Adipocyte (in vitro differentiated cells): ENCODE measurements at regions not wholly inside any gene's neighbourhood (a gene's known extent, or its start where the extent isn't known, plus 50 kb on each side); places are given as distances from the start of the nearest gene placed in this dataset.
A peak's percentile ranks its signal among the peaks of the same experiment; 100 is the strongest.

Experiments used
- DNase-seq: peaks from one replicate; pipeline ENCODE4 v3.0.0-alpha.2; 2015; ENCODE audit warnings: low read depth
- H3K27me3 ChIP-seq: replicated peaks from 2 replicates; pipeline ENCODE4 v1.7.0; 2013; ENCODE audit warnings: mild to moderate bottlenecking, low read length, moderate library complexity; ENCODE audit not compliant: control insufficient read depth, insufficient read depth
- H3K36me3 ChIP-seq: 2 replicates; pipeline ENCODE4 v1.7.0; 2013; ENCODE audit warnings: low read length, mild to moderate bottlenecking, moderate library complexity; ENCODE audit not compliant: control insufficient read depth, insufficient read depth, severe bottlenecking
- H3K4me1 ChIP-seq: 2 replicates; pipeline ENCODE4 v1.7.0; 2013; ENCODE audit warnings: mild to moderate bottlenecking, low read length, moderate library complexity; ENCODE audit not compliant: control insufficient read depth, insufficient read depth
- H3K4me3 ChIP-seq: 2 replicates; pipeline ENCODE4 v1.7.0; 2013; ENCODE audit warnings: mild to moderate bottlenecking, low read length, moderate library complexity
- H3K9ac ChIP-seq: 2 replicates; pipeline ENCODE4 v1.7.0; 2013; ENCODE audit warnings: mild to moderate bottlenecking, low read length, moderate library complexity
- H3K9me3 ChIP-seq: 2 replicates; pipeline ENCODE4 v1.7.0; 2013; ENCODE audit warnings: mild to moderate bottlenecking, low read length, moderate library complexity; ENCODE audit not compliant: control insufficient read depth

GRCh38 chr6:78390066-78390465, 477.3 kb upstream of the IRAK1BP1 start:
- Histone ChIP-seq H3K27me3 (no peaks in the 10 kb centered on the region), H3K36me3 (no peaks in the 10 kb centered on the region), H3K4me3 (no peak overlapping the region), H3K4me1 (no peaks in the 10 kb centered on the region), H3K9ac (no peak overlapping the region), H3K9me3 (peaks cover 16% of the 10 kb centered on the region)
- DNase-seq = no peak

GRCh38 chr6:78397499-78397898, 469.9 kb upstream of the IRAK1BP1 start:
- peaks cover 6% of the 10 kb centered on the region for H3K4me1 ChIP-seq
- no peaks in the 10 kb centered on the region for H3K36me3 ChIP-seq
- H3K27me3 ChIP-seq = no peaks in the 10 kb centered on the region
- H3K4me3 ChIP-seq = no peak overlapping the region
- H3K9me3 ChIP-seq = no peaks in the 10 kb centered on the region
- DNase-seq = peak; percentile 40
- H3K9ac ChIP-seq = no peak overlapping the region

- Histone ChIP-seq H3K36me3 (no peaks in the 10 kb centered on the region), H3K9ac (no peak overlapping the region), H3K27me3 (no peaks in the 10 kb centered on the region), H3K9me3 (no peaks in the 10 kb centered on the region), H3K4me1 (peaks cover 6% of the 10 kb centered on the region), H3K4me3 (no peak overlapping the region)
- no peak for DNase-seq
Measured at GRCh38 chr6:78398292-78398691, 469.1 kb upstream of the IRAK1BP1 start.

GRCh38 chr6:78400076-78400475, 467.3 kb upstream of the IRAK1BP1 start:
- peak; percentile 17 for DNase-seq
- H3K9ac ChIP-seq = no peak overlapping the region
- peaks cover 6% of the 10 kb centered on the region for H3K4me1 ChIP-seq
- H3K9me3 ChIP-seq = no peaks in the 10 kb centered on the region
- no peaks in the 10 kb centered on the region for H3K27me3 ChIP-seq
- no peaks in the 10 kb centered on the region for H3K36me3 ChIP-seq
- H3K4me3 ChIP-seq = no peak overlapping the region

GRCh38 chr6:78427386-78427785, 440.0 kb upstream of the IRAK1BP1 start:
- Histone ChIP-seq H3K4me3 (no peak overlapping the region), H3K36me3 (no peaks in the 10 kb centered on the region), H3K4me1 (no peaks in the 10 kb centered on the region), H3K27me3 (no peaks in the 10 kb centered on the region), H3K9ac (no peak overlapping the region), H3K9me3 (no peaks in the 10 kb centered on the region)
- no peak for DNase-seq

- no peaks in the 10 kb centered on the region for H3K4me1 ChIP-seq
- no peaks in the 10 kb centered on the region for H3K36me3 ChIP-seq
- H3K9me3 ChIP-seq = no peaks in the 10 kb centered on the region
- H3K27me3 ChIP-seq = no peaks in the 10 kb centered on the region
- DNase-seq = no peak
- H3K4me3 ChIP-seq = no peak overlapping the region
- no peak overlapping the region for H3K9ac ChIP-seq
Measured at GRCh38 chr6:78430521-78430920, 436.8 kb upstream of the IRAK1BP1 start.

- no peaks in the 10 kb centered on the region for H3K9me3 ChIP-seq
- H3K4me1 ChIP-seq = no peaks in the 10 kb centered on the region
- DNase-seq = no peak
- no peaks in the 10 kb centered on the region for H3K36me3 ChIP-seq
- H3K9ac ChIP-seq = no peak overlapping the region
- no peak overlapping the region for H3K4me3 ChIP-seq
- H3K27me3 ChIP-seq = no peaks in the 10 kb centered on the region
Measured at GRCh38 chr6:78435671-78436070, 431.7 kb upstream of the IRAK1BP1 start.

- no peaks in the 10 kb centered on the region for H3K4me1 ChIP-seq
- peak; percentile 26 for DNase-seq
- no peaks in the 10 kb centered on the region for H3K9me3 ChIP-seq
- no peaks in the 10 kb centered on the region for H3K27me3 ChIP-seq
- H3K4me3 ChIP-seq = no peak overlapping the region
- H3K9ac ChIP-seq = no peak overlapping the region
- no peaks in the 10 kb centered on the region for H3K36me3 ChIP-seq
Measured at GRCh38 chr6:78436335-78436734, 431.0 kb upstream of the IRAK1BP1 start.

GRCh38 chr6:78438135-78438534, 429.2 kb upstream of the IRAK1BP1 start:
- H3K9ac ChIP-seq = no peak overlapping the region
- no peak overlapping the region for H3K4me3 ChIP-seq
- H3K9me3 ChIP-seq = no peaks in the 10 kb centered on the region
- H3K27me3 ChIP-seq = no peaks in the 10 kb centered on the region
- no peaks in the 10 kb centered on the region for H3K4me1 ChIP-seq
- no peaks in the 10 kb centered on the region for H3K36me3 ChIP-seq
- no peak for DNase-seq

- Histone ChIP-seq H3K4me1 (no peaks in the 10 kb centered on the region), H3K9me3 (peaks cover 3% of the 10 kb centered on the region), H3K27me3 (no peaks in the 10 kb centered on the region), H3K4me3 (no peak overlapping the region), H3K9ac (no peak overlapping the region), H3K36me3 (no peaks in the 10 kb centered on the region)
- DNase-seq = no peak
Measured at GRCh38 chr6:78460711-78461110, 406.6 kb upstream of the IRAK1BP1 start.

- H3K9ac ChIP-seq = no peak overlapping the region
- H3K36me3 ChIP-seq = no peaks in the 10 kb centered on the region
- no peak overlapping the region for H3K4me3 ChIP-seq
- H3K27me3 ChIP-seq = no peaks in the 10 kb centered on the region
- no peak for DNase-seq
- H3K4me1 ChIP-seq = no peaks in the 10 kb centered on the region
- H3K9me3 ChIP-seq = no peaks in the 10 kb centered on the region
Measured at GRCh38 chr6:78462728-78463127, 404.6 kb upstream of the IRAK1BP1 start.

- no peaks in the 10 kb centered on the region for H3K27me3 ChIP-seq
- no peak for DNase-seq
- H3K36me3 ChIP-seq = no peaks in the 10 kb centered on the region
- no peak overlapping the region for H3K4me3 ChIP-seq
- H3K9me3 ChIP-seq = no peaks in the 10 kb centered on the region
- no peaks in the 10 kb centered on the region for H3K4me1 ChIP-seq
- H3K9ac ChIP-seq = no peak overlapping the region
Measured at GRCh38 chr6:78465059-78465634, 402.2 kb upstream of the IRAK1BP1 start.
